ENCODE measurements at regions not wholly inside any gene's neighbourhood (a gene's known extent, or its start where the extent isn't known, plus 50 kb on each side); places are given as distances from the start of the nearest gene placed in this dataset.

DNA sequence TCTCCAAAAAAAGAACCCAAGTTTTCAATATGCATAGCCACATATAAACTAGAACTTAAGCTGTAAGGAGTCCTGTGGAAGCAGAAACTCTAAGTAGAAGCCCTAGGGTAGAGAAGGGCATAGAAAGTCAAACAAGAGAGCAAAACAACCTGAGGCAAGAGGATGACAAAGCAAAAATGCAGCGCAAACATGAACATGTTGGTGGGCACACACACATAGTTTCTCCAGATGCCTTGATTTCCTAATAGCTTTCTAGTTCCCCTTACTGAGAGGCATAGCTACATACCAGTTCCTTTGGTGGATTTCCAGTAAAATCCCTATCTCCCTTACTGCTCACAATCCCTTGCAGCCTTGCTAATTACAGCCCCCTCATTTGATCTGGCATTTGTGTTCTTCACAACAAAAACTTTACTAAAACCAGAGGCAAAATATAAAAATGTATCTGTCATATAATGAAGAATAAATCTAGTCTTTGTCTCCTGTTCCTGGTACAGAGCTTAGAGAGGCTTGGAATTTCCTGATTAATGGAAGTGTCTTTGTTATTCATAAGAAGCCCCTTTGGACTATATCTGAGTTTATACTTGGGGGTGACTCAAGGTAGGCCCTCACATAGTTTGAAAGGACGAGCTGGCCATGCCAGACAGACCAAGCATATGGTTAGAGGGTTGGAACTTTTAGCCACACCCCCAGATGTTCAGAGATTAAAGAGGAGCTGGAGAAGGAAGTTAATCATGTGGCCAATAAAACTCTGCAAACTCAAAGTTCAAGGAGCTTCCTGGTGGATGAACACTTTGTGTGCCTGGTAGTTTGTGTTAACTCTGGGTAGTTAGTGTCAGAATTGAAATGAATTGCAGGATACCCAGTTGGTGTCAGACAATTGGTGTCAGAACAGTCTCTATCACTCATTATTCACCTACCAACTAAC is 52.7 kb upstream of the ZCCHC13 start:
- TF ChIP-seq SIN3A (IDR thresholded peaks at IDR 0.05; ENCODE audit: borderline replicate concordance, insufficient read depth, low read length) (no peak), POLR2AphosphoS5 (IDR thresholded peaks at IDR 0.05; ENCODE audit: low read depth, low read length) (no peak), FOXP2 (optimal IDR thresholded peaks at IDR 0.05; ENCODE audit: borderline replicate concordance, extremely low read depth, extremely low read length, insufficient read depth) (no peak), TAF1 (IDR thresholded peaks at IDR 0.05; ENCODE audit: borderline replicate concordance, insufficient read depth, low read length) (no peak)
- TF ChIP-seq, protein P1, sequence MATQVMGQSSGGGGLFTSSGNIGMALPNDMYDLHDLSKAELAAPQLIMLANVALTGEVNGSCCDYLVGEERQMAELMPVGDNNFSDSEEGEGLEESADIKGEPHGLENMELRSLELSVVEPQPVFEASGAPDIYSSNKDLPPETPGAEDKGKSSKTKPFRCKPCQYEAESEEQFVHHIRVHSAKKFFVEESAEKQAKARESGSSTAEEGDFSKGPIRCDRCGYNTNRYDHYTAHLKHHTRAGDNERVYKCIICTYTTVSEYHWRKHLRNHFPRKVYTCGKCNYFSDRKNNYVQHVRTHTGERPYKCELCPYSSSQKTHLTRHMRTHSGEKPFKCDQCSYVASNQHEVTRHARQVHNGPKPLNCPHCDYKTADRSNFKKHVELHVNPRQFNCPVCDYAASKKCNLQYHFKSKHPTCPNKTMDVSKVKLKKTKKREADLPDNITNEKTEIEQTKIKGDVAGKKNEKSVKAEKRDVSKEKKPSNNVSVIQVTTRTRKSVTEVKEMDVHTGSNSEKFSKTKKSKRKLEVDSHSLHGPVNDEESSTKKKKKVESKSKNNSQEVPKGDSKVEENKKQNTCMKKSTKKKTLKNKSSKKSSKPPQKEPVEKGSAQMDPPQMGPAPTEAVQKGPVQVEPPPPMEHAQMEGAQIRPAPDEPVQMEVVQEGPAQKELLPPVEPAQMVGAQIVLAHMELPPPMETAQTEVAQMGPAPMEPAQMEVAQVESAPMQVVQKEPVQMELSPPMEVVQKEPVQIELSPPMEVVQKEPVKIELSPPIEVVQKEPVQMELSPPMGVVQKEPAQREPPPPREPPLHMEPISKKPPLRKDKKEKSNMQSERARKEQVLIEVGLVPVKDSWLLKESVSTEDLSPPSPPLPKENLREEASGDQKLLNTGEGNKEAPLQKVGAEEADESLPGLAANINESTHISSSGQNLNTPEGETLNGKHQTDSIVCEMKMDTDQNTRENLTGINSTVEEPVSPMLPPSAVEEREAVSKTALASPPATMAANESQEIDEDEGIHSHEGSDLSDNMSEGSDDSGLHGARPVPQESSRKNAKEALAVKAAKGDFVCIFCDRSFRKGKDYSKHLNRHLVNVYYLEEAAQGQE (IDR thresholded peaks at IDR 0.05; ENCODE audit: insufficient read depth in 1 of 2, low read depth in 2 of 2, low read length in 2 of 2): no peak

DNA sequence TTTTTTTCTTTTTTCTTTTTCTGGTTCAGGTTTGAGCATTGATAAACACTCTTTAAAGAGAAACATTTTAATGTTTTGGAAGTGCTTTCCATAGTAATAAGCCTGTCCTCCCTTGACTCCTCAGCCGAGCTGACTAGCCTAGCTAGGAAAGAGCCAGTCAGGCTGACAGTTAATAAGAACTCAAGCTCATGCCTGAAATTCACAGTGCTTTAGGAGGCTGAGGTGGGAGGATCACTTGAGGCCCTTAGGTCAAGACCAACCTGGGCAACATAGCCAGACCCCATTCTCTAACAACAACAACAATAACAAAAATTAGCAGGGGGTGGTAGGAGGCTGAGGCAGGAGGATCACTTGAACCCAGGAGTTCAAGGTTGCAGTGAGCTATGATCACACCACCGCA is 53.4 kb upstream of the ZCCHC13 start:
- TF ChIP-seq SIN3A (IDR thresholded peaks at IDR 0.05; ENCODE audit: borderline replicate concordance, insufficient read depth, low read length): no peak
- TF ChIP-seq TAF1 (IDR thresholded peaks at IDR 0.05; ENCODE audit: borderline replicate concordance, insufficient read depth, low read length): no peak
- TF ChIP-seq, protein P1 (IDR thresholded peaks at IDR 0.05; ENCODE audit: insufficient read depth in 1 of 2, low read depth in 2 of 2, low read length in 2 of 2): no peak
- TF ChIP-seq POLR2AphosphoS5 (IDR thresholded peaks at IDR 0.05; ENCODE audit: low read depth, low read length): no peak
- no peak for TF ChIP-seq FOXP2 (optimal IDR thresholded peaks at IDR 0.05; ENCODE audit: borderline replicate concordance, extremely low read depth, extremely low read length, insufficient read depth)

GRCh38 chrX:74249963-74250362 is 54.0 kb upstream of the ZCCHC13 start:
- TF ChIP-seq, protein P1 (IDR thresholded peaks at IDR 0.05; ENCODE audit: insufficient read depth in 1 of 2, low read depth in 2 of 2, low read length in 2 of 2): no peak
- TF ChIP-seq TAF1 (IDR thresholded peaks at IDR 0.05; ENCODE audit: borderline replicate concordance, insufficient read depth, low read length) (no peak), FOXP2 (optimal IDR thresholded peaks at IDR 0.05; ENCODE audit: borderline replicate concordance, extremely low read depth, extremely low read length, insufficient read depth) (no peak), POLR2AphosphoS5 (IDR thresholded peaks at IDR 0.05; ENCODE audit: low read depth, low read length) (no peak), SIN3A (IDR thresholded peaks at IDR 0.05; ENCODE audit: borderline replicate concordance, insufficient read depth, low read length) (no peak)

- TF ChIP-seq, protein P1 (IDR thresholded peaks at IDR 0.05; ENCODE audit: insufficient read depth in 1 of 2, low read depth in 2 of 2, low read length in 2 of 2): no peak
Measured at GRCh38 chrX:74248889-74249288, 55.1 kb upstream of the ZCCHC13 start.
